ENCODE measurements at regions not wholly inside any gene's neighbourhood (a gene's known extent, or its start where the extent isn't known, plus 50 kb on each side); places are given as distances from the start of the nearest gene placed in this dataset.

- Histone ChIP-seq H4K20me1 (ENCODE audit: insufficient read depth, low read length) (no peaks in the 10 kb centered on the region), H3K36me3 (ENCODE audit: insufficient read depth, low read length) (no peaks in the 10 kb centered on the region), H2AFZ (ENCODE audit: low read length) (no peak overlapping the region), H3F3A (ENCODE audit: insufficient read depth, low read length) (no peaks in the 10 kb centered on the region), H3K4me1 (ENCODE audit: insufficient read depth, low read length, severe bottlenecking) (no peaks in the 10 kb centered on the region), H3K4me2 (ENCODE audit: low read length) (no peak overlapping the region), H3K4me3 (ENCODE audit: low read depth, low read length, poor library complexity, severe bottlenecking) (no peak overlapping the region), H3K79me2 (ENCODE audit: insufficient read depth, low read length) (no peaks in the 10 kb centered on the region), H3K27me3 (ENCODE audit: insufficient read depth, low read length) (no peaks in the 10 kb centered on the region), H3K9me2 (ENCODE audit: low read depth, low read length) (no peaks in the 10 kb centered on the region), H3K9ac (ENCODE audit: low read length) (no peak overlapping the region), H3K27ac (ENCODE audit: low read depth, low read length, poor library complexity, severe bottlenecking) (no peak overlapping the region), H3K9me3 (ENCODE audit: low read length) (0 out of 2 replicates have a peak, but pooled peaks cover 3% of the 10 kb centered on the region)
- TF ChIP-seq CTCF (IDR thresholded peaks at IDR 0.05; ENCODE audit: low read length) (no peak), EZH2 (IDR thresholded peaks at IDR 0.05; ENCODE audit: borderline replicate concordance, low read length) (no peak)
These were observed 437.5 kb upstream of the TMEM132C start for GRCh38 chr12:127829281-127830064.

- H3K4me2 ChIP-seq (ENCODE audit: low read length), result no peak overlapping the region
- no peak overlapping the region for H3K27ac ChIP-seq (ENCODE audit: low read depth, low read length, poor library complexity, severe bottlenecking)
- no peak overlapping the region for H3K9ac ChIP-seq (ENCODE audit: low read length)
- no peaks in the 10 kb centered on the region for H3K4me1 ChIP-seq (ENCODE audit: insufficient read depth, low read length, severe bottlenecking)
- TF ChIP-seq EZH2 (IDR thresholded peaks at IDR 0.05; ENCODE audit: borderline replicate concordance, low read length), result no peak
- no peak for TF ChIP-seq CTCF (IDR thresholded peaks at IDR 0.05; ENCODE audit: low read length)
- H3K9me2 ChIP-seq (ENCODE audit: low read depth, low read length), result no peaks in the 10 kb centered on the region
- no peaks in the 10 kb centered on the region for H3F3A ChIP-seq (ENCODE audit: insufficient read depth, low read length)
- no peaks in the 10 kb centered on the region for H3K79me2 ChIP-seq (ENCODE audit: insufficient read depth, low read length)
- H2AFZ ChIP-seq (ENCODE audit: low read length), result no peak overlapping the region
- 0 out of 2 replicates have a peak, but pooled peaks cover 3% of the 10 kb centered on the region for H3K9me3 ChIP-seq (ENCODE audit: low read length)
- H3K27me3 ChIP-seq (ENCODE audit: insufficient read depth, low read length), result no peaks in the 10 kb centered on the region
- no peaks in the 10 kb centered on the region for H4K20me1 ChIP-seq (ENCODE audit: insufficient read depth, low read length)
- no peaks in the 10 kb centered on the region for H3K36me3 ChIP-seq (ENCODE audit: insufficient read depth, low read length)
- no peak overlapping the region for H3K4me3 ChIP-seq (ENCODE audit: low read depth, low read length, poor library complexity, severe bottlenecking)
These were observed 436.9 kb upstream of the TMEM132C start for GRCh38 chr12:127830065-127830460.

DNA sequence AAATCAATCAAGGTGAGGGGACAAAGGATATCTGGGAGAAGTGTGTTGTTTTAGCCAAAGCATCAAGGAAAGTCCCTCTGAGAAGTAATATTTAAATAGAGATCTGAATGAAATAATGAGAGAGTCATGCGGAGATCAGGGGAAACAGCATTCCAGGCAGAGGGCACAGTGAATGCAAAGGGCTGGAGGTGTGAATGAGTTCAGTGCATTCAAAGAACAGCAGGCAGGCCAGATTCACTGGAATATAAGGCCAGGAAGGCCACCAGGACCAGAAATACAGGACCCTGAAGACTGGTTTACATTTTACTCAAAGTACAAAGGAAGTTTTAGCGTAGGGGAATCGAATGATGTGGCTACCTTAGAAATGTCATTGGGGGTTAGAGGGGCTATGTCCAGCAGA lies 436.2 kb upstream of the TMEM132C start:
- H3K4me2 ChIP-seq (ENCODE audit: low read length), result no peak overlapping the region
- 0 out of 2 replicates have a peak, but pooled peaks cover 3% of the 10 kb centered on the region for H3K9me3 ChIP-seq (ENCODE audit: low read length)
- H3K4me3 ChIP-seq (ENCODE audit: low read depth, low read length, poor library complexity, severe bottlenecking), result no peak overlapping the region
- no peaks in the 10 kb centered on the region for H3K27me3 ChIP-seq (ENCODE audit: insufficient read depth, low read length)
- H2AFZ ChIP-seq (ENCODE audit: low read length), result no peak overlapping the region
- no peak overlapping the region for H3K27ac ChIP-seq (ENCODE audit: low read depth, low read length, poor library complexity, severe bottlenecking)
- H3F3A ChIP-seq (ENCODE audit: insufficient read depth, low read length), result no peaks in the 10 kb centered on the region
- no peaks in the 10 kb centered on the region for H3K79me2 ChIP-seq (ENCODE audit: insufficient read depth, low read length)
- H4K20me1 ChIP-seq (ENCODE audit: insufficient read depth, low read length), result no peaks in the 10 kb centered on the region
- H3K9ac ChIP-seq (ENCODE audit: low read length), result no peak overlapping the region
- H3K9me2 ChIP-seq (ENCODE audit: low read depth, low read length), result no peaks in the 10 kb centered on the region
- no peaks in the 10 kb centered on the region for H3K4me1 ChIP-seq (ENCODE audit: insufficient read depth, low read length, severe bottlenecking)
- H3K36me3 ChIP-seq (ENCODE audit: insufficient read depth, low read length), result no peaks in the 10 kb centered on the region
- TF ChIP-seq CTCF (IDR thresholded peaks at IDR 0.05; ENCODE audit: low read length), result no peak
